COR-L47 (cell line): ENCODE measurements at regions not wholly inside any gene's neighbourhood (a gene's known extent, or its start where the extent isn't known, plus 50 kb on each side); places are given as distances from the start of the nearest gene placed in this dataset.
A peak's percentile ranks its signal among the peaks of the same experiment; 100 is the strongest.
"Not testable (repeated sequence)": the region's sequence is repeated elsewhere in the genome, so short reads cannot be mapped to it uniquely, and the experiment has no call there.

ENCODE experiments used
- DNase-seq: peaks from one replicate; lab custom pipeline; 2025; lab: John Stamatoyannopoulos, UW

- DNase-seq, result no peak
Observed at GRCh38 chr13:73842626-73843025, 291.6 kb downstream of the KLF12 start.

DNA sequence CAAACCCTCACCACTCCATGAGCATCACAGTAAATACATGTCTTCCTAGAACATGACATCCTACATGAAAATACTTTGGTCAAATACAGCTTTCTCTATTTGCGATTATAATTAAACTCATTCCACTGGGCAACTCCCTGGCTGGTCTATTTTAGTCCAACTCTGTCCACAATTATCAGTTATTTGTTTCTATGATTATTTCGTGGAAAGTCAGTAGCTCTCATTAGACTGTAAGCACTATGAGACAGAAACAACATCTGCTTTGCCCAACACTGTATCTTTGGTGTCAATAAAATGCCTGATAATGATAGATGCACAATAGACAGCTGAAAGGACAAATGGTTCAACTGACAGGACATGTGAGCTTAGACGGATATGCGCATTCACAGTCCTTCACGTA is 292.0 kb downstream of the KLF12 start:
- DNase-seq, result no peak

DNA sequence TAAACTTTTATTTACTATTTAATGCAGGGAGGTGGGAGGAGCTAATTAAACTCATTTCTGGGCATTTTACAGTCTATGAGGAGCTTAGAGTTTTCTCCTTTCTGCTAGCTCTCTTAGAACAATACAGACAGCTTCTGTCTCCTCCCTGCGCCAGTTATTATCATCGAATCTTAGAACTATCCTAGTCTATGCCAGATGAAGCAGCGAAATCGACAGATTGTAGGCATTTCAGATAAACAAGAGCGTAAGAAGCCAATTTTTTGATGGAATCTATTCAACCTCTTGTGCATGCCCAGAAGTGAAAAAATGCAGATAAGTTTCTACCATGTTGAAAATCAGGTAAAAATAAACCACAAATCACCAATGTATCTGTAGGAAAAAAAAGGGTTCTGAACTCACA is 297.1 kb downstream of the KLF12 start:
- no peak for DNase-seq

DNA sequence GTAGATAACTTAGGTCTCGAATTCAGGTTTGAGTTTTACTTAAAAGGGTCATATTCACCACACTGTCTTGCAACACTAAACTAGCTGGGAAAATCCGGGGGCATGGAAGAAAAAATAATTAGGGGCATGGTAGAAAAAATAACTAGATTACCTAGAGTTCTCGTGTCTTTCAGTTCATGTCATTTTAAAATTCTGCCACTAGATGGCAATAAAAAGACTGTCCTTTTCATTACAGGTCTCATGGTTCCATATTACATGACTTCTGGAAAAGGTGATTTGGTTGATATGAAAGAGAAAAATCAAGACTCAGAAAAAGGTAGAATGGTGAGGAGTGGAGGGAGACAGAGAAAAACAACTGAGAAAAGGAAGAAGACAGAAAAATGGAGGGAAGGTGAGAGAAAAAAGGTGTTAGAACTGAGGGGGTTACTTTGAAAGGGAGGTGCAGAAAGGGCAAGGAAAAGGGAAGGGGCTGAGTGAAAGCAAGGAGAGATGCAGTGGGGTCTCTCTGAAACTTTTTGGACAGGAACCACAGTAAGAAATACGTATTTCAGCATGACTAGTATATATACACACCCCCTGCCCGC is 299.0 kb downstream of the KLF12 start:
- DNase-seq, result peak; percentile 38

- no peak for DNase-seq
Observed at GRCh38 chr13:73833325-73834070, 300.7 kb downstream of the KLF12 start.

DNA sequence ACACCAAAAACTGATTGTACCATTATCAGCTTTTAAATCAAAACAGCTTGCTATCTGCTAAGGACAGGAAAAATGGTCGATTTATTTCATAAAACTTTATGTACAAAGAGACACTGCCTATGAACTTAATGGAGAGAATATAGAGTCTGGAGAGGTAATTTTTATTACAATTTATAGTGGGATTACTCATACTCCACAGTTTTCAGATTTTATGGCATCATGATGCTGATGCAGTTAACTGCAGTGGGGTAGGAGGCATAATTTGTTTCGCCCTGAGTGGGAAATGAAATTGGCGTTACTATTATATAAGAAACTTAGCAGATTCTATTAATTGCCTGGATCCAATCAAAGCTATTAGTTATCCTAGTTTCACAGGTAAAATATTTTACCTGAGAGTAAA is 301.4 kb downstream of the KLF12 start:
- no peak for DNase-seq

DNA sequence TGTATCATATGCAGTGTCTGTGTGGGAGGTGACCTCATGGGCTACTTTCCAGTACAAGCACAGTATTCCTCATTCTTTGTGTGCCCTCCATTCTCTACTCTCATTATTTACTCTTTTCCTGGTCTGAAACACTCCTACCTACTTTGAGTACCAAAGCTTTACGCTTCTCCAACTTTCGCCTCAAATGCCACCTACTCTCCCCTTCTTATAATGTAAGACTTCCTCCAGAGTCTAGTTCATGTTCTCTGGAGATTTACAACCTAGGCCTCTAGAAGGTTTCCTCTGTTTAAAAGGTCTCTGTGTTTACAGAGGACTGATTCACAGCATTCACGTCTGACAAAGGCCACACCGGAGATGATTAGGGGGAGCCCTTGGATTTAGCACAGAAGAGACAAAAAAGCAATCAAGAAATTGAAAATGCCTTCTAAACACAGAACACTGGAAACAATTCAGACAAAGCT is 302.0 kb downstream of the KLF12 start:
- no peak for DNase-seq

DNA sequence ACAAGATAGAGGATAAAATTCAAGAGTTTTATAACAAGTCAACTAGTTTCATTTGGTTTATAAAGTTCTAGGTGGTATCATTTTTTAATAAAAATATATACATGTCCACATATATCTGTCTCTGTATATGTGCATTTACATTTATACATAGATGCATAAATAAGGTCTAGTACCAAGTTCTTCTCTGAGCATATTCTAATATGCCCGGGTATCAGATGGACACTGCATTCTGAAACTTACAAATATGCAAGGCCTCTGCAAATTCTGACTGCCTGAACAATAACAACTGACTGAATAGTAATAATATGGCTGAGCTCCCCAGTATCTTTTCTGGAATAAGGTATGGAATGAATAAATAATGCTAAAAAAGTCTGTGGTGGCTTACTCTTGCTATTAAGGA is 304.8 kb downstream of the KLF12 start:
- DNase-seq, result no peak

DNA sequence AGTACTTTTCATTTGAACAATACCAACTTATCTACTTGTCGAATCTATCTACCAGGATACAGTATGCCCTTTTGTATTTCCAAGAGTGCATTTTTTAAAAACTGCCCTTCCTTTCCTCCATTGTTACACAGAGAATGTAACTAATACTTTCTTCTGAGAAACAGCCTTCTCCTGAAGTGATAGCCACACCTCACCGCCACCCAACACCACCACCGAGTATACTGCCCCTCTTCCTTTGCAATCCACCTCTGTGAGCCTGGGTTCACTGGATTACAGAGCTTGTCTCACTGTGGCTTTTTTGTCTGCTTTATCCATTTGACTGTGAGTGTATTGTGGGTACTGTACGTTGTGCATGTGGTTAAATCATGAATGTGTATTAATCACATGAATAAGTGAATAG is 305.4 kb downstream of the KLF12 start:
- no peak for DNase-seq

DNA sequence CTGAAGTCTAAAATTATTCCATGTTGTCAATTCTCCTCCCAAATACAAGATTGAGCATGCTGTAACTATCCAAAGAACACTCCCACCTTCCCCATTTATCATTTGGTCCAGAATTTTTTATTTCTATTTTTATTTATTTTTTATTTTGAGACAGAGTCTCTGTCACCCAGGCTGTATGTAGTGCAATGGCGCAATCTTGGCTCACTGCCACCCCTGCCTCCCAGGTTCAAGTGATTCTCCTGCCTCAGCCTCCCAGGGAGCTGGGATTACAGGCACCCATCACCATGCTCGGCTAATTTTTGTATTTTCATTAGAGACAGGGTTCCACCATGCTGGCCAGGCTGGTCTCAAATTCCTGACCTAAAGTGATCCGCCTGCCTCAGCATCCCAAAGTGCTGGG is 306.8 kb downstream of the KLF12 start:
- DNase-seq, result no peak

GRCh38 chr13:73825143-73825542 is 309.1 kb downstream of the KLF12 start:
- DNase-seq, result no peak

DNA sequence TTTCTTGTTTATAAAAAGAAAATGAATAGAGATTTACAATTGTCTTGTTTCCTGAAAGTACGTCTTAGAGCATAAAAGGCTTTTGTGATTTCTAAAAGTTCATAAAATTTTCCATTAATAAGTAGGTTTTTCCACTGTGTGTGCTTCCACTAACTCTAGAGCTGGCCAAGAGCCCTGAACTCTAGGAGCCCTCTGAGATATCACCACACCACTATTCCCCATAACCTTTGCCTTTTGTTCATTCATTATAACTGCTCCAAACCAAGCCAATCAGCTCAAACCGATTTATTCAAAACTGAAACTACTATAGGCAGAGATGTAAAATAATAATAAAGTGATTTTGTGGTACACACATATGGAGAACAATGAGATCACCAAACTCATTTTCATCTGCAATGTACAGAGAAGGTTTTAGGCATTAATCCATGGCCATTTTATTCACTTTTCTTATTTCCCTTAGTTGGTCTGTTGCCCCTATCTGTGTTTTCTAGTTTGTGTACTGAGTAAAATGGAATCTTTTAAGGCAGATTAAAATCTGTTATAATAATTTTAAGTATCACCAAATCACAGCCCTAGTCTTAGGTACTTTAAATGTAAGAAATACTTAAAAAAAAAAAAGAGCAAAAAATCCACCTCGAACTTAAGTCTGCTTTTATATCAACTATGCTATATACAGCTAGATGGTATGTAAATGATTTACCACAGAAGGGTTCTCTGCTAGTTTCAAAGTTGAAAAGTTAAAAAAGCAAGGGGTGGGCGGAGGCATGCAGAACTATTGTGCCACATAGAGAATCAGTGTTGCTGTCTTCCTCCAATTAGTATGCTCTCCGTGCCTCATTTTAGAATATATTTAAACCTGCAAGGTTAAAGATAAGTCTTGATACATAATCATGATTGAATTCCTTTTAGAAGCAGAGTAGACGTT is 311.3 kb downstream of the KLF12 start:
- DNase-seq, result no peak

DNA sequence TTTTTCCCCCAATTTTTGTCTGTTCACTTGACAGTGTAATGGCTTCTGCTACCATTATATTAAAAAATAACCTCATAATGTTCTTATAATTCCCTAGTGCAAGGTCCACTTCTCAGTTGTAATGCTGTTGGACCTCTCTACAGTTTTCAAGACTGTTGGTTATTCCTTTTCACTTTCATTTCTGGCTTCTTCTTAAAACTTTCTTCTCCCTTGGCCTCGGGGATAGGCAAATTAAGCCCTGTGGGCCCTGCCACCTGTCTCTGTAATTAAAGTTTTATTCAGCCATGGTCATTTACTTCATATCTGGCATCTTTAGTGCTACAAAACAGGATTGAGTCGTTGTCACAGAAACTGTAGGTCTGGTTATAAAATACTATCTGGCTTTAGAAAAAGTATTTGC is 313.5 kb downstream of the KLF12 start:
- no peak for DNase-seq

- DNase-seq, result no peak
Observed at GRCh38 chr13:73820285-73820684, 313.9 kb downstream of the KLF12 start.

DNA sequence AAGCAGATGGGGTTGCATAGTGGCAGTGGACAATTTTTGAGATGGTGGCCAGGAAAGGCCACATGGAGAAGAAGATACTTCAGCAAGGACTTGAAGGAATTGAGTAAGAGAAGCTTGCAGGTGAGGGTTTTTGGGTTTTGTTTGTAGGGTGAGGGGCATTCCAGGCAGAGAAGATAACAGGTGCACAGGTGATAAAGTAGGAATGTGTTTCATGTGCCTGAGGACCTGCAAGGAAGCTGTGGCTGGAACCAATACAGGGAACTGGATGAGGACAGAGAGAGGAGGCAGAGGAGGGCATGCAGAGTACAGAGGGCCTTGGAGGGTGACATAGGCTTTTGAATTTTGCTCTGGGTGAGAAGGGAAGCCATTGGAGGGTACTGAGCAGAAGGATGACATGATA is 314.5 kb downstream of the KLF12 start:
- no peak for DNase-seq

DNA sequence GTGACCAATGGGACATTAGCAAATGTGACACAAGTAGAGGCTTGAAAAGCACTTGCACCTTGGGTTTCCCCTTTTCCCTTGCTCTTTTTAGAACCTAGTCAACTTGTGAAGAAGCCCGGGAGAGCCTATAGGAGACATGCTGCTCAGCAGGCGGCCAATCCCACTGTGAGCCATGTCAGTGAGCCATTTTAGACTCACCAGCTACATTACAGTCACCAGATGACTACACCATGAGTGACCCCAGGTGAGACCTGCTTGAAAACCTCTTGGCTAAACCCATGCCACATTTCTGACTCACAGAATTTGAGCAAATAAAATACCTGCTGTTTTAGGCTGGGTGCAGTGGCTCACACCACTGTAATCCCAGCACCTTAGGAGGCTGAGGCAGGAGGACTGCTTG is 317.5 kb downstream of the KLF12 start:
- DNase-seq, result no peak

GRCh38 chr13:73815796-73816195 is 318.4 kb downstream of the KLF12 start:
- DNase-seq, result no peak

- DNase-seq, result no peak
Observed at GRCh38 chr13:73810647-73811046, 323.6 kb downstream of the KLF12 start.

DNA sequence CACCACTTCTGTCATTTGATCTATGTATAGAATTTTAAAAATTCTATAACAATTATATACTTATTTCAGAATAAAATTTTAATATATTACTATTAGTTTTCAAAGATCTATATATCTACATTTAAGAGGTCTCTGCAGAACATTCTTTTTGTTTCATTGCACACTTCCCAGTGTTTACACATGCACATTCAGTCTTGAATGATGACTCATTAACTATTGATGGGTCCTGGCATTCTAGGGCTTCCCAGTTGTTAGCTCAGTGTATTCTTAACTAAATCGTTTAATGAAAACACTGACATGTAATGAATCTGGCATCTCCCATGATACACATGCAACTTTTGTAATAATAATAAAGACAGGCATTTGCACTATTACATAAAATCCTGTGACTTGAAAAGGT is 324.6 kb downstream of the KLF12 start:
- DNase-seq, result peak; percentile 17

DNA sequence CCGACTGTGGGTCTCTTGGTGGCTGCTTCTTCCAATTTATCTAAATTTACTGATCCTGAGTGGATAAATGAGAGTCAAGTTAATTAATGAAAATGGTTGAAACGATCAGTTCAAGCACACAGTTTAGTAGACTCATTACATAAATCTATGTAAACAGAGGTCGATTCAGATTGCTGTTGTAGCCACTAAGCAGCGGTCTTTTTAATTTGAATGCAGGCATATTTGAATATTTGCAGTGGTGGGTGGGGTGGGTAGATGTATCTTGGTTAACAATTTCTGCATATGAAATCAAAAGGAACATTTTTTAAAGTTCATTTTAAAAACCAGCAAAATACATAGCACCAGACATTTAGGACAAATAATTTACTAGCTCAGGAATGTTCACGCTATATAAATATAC is 325.9 kb downstream of the KLF12 start:
- DNase-seq, result peak; percentile 21

DNA sequence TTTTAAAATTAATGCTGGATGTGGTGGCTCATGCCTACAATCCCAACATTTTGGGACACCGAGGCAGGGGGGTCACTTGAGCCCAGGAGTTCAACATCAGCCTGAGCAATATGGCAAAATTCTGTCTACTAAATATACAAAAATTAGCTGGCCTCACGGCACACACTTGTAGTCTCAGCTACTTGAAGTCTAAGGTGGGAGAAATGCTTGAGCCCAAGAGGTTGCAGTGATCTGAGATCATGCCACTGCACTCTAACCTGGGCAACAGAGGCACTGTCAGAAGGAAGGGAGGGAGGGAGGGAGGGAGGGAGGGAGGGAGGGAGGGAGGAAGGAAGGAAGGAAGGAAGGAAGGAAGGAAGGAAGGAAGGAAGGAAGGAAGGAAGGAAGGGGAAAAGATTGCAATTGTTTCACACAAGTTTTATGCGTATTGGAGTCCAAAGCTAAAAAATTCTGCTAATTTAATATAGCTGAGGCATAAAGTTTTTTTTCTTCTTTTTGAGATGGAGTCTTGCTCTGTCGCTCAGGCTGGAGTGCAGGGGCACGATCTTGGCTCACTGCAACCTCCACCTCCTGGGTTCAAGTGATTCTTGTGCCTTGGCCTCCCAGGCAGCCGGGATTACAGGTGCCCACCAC is 328.8 kb downstream of the KLF12 start:
- DNase-seq, result not testable (repeated sequence)

DNA sequence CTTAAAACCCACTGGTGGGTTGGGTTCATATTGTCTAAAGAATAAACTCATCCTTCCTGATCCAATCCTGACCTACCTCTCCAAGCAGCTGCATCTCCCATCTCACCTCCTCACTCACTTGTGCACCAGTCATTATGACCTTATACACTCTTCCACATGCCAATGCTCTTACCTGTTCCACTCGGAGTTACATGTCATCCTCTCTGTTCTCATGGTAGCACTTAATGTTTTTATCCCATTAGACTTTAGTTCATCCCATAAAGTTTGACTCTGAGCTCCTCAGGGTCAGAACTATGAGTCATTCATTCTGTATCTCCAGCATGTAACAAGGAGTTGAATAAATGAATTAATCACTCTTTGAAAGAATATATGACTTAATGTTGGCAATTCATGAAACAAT is 330.2 kb downstream of the KLF12 start:
- DNase-seq, result no peak
